Peyer's patch (tissue), 4 donors: ENCODE measurements at regions not wholly inside any gene's neighbourhood (a gene's known extent, or its start where the extent isn't known, plus 50 kb on each side); places are given as distances from the start of the nearest gene placed in this dataset.

ENCODE experiments used
- POLR2A ChIP-seq, 2 donors: fragments of 450-650 bp; IDR thresholded peaks; one replicate each; pipeline ENCODE4 v1.5.1; 2017; ENCODE audit warnings: antibody characterized with exemption in 2 of 2, mild to moderate bottlenecking in 2 of 2, moderate library complexity in 2 of 2
- TF ChIP-seq, protein P1 (sequence below), 6 experiments: fragments of 450-650 bp in 4 of 6; fragments of 200-600 bp in 2 of 6; sonication (generic) in 1 of 6; IDR thresholded peaks; one replicate each; pipeline ENCODE4 v1.5.1; 2017 to 2019; ENCODE audit warnings: antibody characterized with exemption in 6 of 6, mild to moderate bottlenecking in 3 of 6, moderate library complexity in 1 of 6

DNA sequence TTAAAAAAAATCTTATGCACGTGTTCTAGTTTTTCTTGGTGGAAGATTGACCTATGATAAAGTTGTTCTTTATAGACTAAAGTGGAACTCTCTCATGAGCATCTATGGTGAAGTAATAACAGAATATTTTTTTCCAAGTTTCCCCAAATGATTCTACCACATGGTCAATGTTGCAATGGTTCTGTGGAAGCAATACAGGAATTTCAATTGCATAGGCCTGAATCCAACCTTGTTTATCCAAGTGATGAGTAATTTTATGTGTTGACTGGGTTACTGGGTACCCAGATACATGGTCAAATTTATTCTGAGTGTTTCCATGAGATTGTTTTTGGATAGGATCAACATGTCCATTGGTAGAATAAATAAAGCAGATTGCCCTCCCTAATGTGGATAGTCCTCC is 581.5 kb downstream of the MMUT start:
- TF ChIP-seq POLR2A (IDR thresholded peaks at IDR 0.05), result no peak
- TF ChIP-seq, protein P1, sequence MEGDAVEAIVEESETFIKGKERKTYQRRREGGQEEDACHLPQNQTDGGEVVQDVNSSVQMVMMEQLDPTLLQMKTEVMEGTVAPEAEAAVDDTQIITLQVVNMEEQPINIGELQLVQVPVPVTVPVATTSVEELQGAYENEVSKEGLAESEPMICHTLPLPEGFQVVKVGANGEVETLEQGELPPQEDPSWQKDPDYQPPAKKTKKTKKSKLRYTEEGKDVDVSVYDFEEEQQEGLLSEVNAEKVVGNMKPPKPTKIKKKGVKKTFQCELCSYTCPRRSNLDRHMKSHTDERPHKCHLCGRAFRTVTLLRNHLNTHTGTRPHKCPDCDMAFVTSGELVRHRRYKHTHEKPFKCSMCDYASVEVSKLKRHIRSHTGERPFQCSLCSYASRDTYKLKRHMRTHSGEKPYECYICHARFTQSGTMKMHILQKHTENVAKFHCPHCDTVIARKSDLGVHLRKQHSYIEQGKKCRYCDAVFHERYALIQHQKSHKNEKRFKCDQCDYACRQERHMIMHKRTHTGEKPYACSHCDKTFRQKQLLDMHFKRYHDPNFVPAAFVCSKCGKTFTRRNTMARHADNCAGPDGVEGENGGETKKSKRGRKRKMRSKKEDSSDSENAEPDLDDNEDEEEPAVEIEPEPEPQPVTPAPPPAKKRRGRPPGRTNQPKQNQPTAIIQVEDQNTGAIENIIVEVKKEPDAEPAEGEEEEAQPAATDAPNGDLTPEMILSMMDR (IDR thresholded peaks at IDR 0.05), result no peak
